HCT116 (cell line): ENCODE measurements at regions not wholly inside any gene's neighbourhood (a gene's known extent, or its start where the extent isn't known, plus 50 kb on each side); places are given as distances from the start of the nearest gene placed in this dataset.

Source experiments
- ATAC-seq: fragments of 200-7000 bp; cut with Tn5 transposase; 2 replicates; pipeline ENCODE4 v1.9.1; 2020; ENCODE audit warnings: mild to moderate bottlenecking, moderate library complexity
- BruUV-seq: library from RNA; stranded (reverse); fragments of 400-500 nt; replicated peaks from 2 replicates; lab custom pipeline; 2021; lab: Mats Ljungman, UMichigan
- CTCF ChIA-PET: fragments of 300-600 bp; sonication (Branson Sonifier 250); formaldehyde crosslinking; loops from one replicate; lab custom pipeline; 2021; ENCODE audit warnings: antibody characterized with exemption; lab: Charles Lee
- POLR2A ChIA-PET: fragments of 300-600, 350-600 bp; sonication (Branson Sonifier 250); formaldehyde crosslinking; loops from one replicate; lab custom pipeline; 2021; ENCODE audit warnings: antibody characterized with exemption; lab: Charles Lee
- RAD21 ChIA-PET, 2 experiments: fragments of 300-600 bp; sonication (Branson Sonifier 250); formaldehyde crosslinking; loops; one replicate each; lab custom pipeline; 2023; ENCODE audit warnings: low total read pairs in 2 of 2; ENCODE audit not compliant: uncharacterized antibody in 2 of 2, unreplicated experiment in 2 of 2, low non-redundant PET in 1 of 2; lab: Charles Lee
- DNase-seq: peaks from one replicate; pipeline ENCODE4 v3.0.0-alpha.2; 2010; ENCODE audit warnings: low read depth, low spot score
- H2AFZ ChIP-seq: fragments of 200-600 bp; shearing (Covaris generic), sonication (generic); 2 replicates; pipeline ENCODE4 v1.6.1; 2017; ENCODE audit warnings: low read depth, mixed run types, mixed read lengths, antibody characterized with exemption, low read length; ENCODE audit not compliant: poor library complexity, severe bottlenecking
- H3K27ac ChIP-seq: 2 replicates; pipeline ENCODE4 v1.5.1; 2012; ENCODE audit warnings: low read depth, low read length
- H3K27me3 ChIP-seq: fragments of 200-600 bp; sonication (generic); 2 replicates; pipeline ENCODE4 v1.6.1; 2016; ENCODE audit warnings: mixed run types, low read length, mixed read lengths; ENCODE audit not compliant: insufficient read depth
- H3K36me3 ChIP-seq, 2 experiments: fragments of 200-500 bp in 1 of 2; fragments of 200-600 bp in 1 of 2; sonication (Bioruptor generic) in 1 of 2; sonication (generic) in 1 of 2; 2 replicates each; pipeline versions ENCODE4 v1.5.1 to v1.6.1; 2014 to 2016; ENCODE audit warnings: low read length in 2 of 2, inconsistent platforms in 1 of 2, mixed read lengths in 1 of 2, mixed run types in 1 of 2; ENCODE audit not compliant: insufficient read depth in 2 of 2, control insufficient read depth in 1 of 2
- H3K4me1 ChIP-seq, 2 experiments: fragments of 200-600 bp in 1 of 2; sonication (generic) in 1 of 2; 2 replicates each; pipeline versions ENCODE4 v1.5.1 to v1.6.1; 2012 to 2017; ENCODE audit warnings: low read length in 2 of 2, inconsistent platforms in 1 of 2, mild to moderate bottlenecking in 1 of 2, mixed read lengths in 1 of 2, mixed run types in 1 of 2, moderate library complexity in 1 of 2; ENCODE audit not compliant: insufficient read depth in 2 of 2, control insufficient read depth in 1 of 2
- H3K4me2 ChIP-seq: fragments of 200-600 bp; sonication (generic); 2 replicates; pipeline ENCODE4 v1.6.1; 2017; ENCODE audit warnings: mixed run types, low read length, mixed read lengths
- H3K4me3 ChIP-seq, 2 experiments: fragments of 200-600 bp in 1 of 2; sonication (generic) in 1 of 2; replicated peaks in 1 of 2; 2 replicates each; pipeline ENCODE4 v1.5.1; 2011 to 2016; ENCODE audit warnings: low read length in 2 of 2, control low read depth in 1 of 2, low read depth in 1 of 2, mild to moderate bottlenecking in 1 of 2, mixed read lengths in 1 of 2, mixed run types in 1 of 2
- H3K79me2 ChIP-seq: fragments of 200-600 bp; sonication (generic); 2 replicates; pipeline ENCODE4 v1.6.1; 2017; ENCODE audit warnings: mild to moderate bottlenecking, mixed run types, low read length, moderate library complexity, mixed read lengths; ENCODE audit not compliant: insufficient read depth
- H3K9ac ChIP-seq: fragments of 200-600 bp; sonication (generic); 2 replicates; pipeline ENCODE4 v1.6.1; 2016; ENCODE audit warnings: low read length, mixed read lengths
- H3K9me2 ChIP-seq: fragments of 200-600 bp; sonication (generic), shearing (Covaris generic); 2 replicates; pipeline ENCODE4 v1.6.1; 2017; ENCODE audit warnings: mixed run types, mild to moderate bottlenecking, moderate library complexity; ENCODE audit not compliant: insufficient read depth
- H3K9me3 ChIP-seq, 2 experiments: fragments of 200-500 bp in 1 of 2; fragments of 200-600 bp in 1 of 2; sonication (Bioruptor generic) in 1 of 2; sonication (generic) in 1 of 2; 2 replicates each; pipeline ENCODE4 v1.6.1; 2014 to 2017; ENCODE audit warnings: low read length in 2 of 2, mixed read lengths in 2 of 2, inconsistent platforms in 1 of 2, low read depth in 1 of 2, mild to moderate bottlenecking in 1 of 2, mixed run types in 1 of 2, moderate library complexity in 1 of 2; ENCODE audit not compliant: control insufficient read depth in 1 of 2, insufficient read depth in 1 of 2
- H4K20me1 ChIP-seq: fragments of 200-600 bp; sonication (generic), shearing (Covaris generic); 2 replicates; pipeline ENCODE4 v1.6.1; 2017; ENCODE audit warnings: mixed run types, mild to moderate bottlenecking, moderate library complexity; ENCODE audit not compliant: insufficient read depth
- ATF3 ChIP-seq: IDR thresholded peaks from 2 replicates; pipeline ENCODE4 v1.6.1; 2012
- CEBPB ChIP-seq: IDR thresholded peaks from 2 replicates; pipeline ENCODE4 v1.6.1; 2012; ENCODE audit warnings: low read depth
- EGR1 ChIP-seq: IDR thresholded peaks from 2 replicates; pipeline ENCODE4 v1.6.1; 2012; ENCODE audit warnings: low read depth
- ELF1 ChIP-seq: IDR thresholded peaks from 2 replicates; pipeline ENCODE4 v1.6.1; 2012; ENCODE audit warnings: low read depth, borderline replicate concordance
- EZH2 ChIP-seq: fragments of 200-600 bp; sonication (generic); IDR thresholded peaks from 2 replicates; pipeline ENCODE4 v1.6.1; 2017; ENCODE audit warnings: antibody characterized with exemption, mixed run types
- EZH2phosphoT487 ChIP-seq: fragments of 200-600 bp; IDR thresholded peaks from 2 replicates; pipeline ENCODE4 v1.6.1; 2018; ENCODE audit warnings: antibody characterized with exemption, borderline replicate concordance
- FOSL1 ChIP-seq: IDR thresholded peaks from 2 replicates; pipeline ENCODE4 v1.6.1; 2012; ENCODE audit warnings: low read depth
- JUND ChIP-seq: IDR thresholded peaks from 2 replicates; pipeline ENCODE4 v1.6.1; 2012
- MAX ChIP-seq: IDR thresholded peaks from 2 replicates; pipeline ENCODE4 v1.6.1; 2012
- POLR2A ChIP-seq: IDR thresholded peaks from 2 replicates; pipeline ENCODE4 v1.7.0; 2011; ENCODE audit warnings: borderline replicate concordance; ENCODE audit not compliant: insufficient read depth, insufficient read length; ENCODE audit errors: extremely low read depth
- POLR2AphosphoS5 ChIP-seq: IDR thresholded peaks from 2 replicates; pipeline ENCODE4 v1.6.1; 2011; ENCODE audit warnings: mild to moderate bottlenecking, low read depth, low read length, moderate library complexity
- RAD21 ChIP-seq: IDR thresholded peaks from 2 replicates; pipeline ENCODE4 v1.6.1; 2012; ENCODE audit warnings: low read depth, mild to moderate bottlenecking
- REST ChIP-seq: IDR thresholded peaks from 2 replicates; pipeline ENCODE4 v1.6.1; 2012; ENCODE audit warnings: low read depth
- SIN3A ChIP-seq: IDR thresholded peaks from 2 replicates; pipeline ENCODE4 v1.6.1; 2012; ENCODE audit warnings: low read depth
- SP1 ChIP-seq: IDR thresholded peaks from 2 replicates; pipeline ENCODE4 v1.6.1; 2012; ENCODE audit warnings: low read depth
- SRF ChIP-seq: IDR thresholded peaks from 2 replicates; pipeline ENCODE4 v1.6.1; 2012; ENCODE audit warnings: low read depth
- TCF7L2 ChIP-seq: IDR thresholded peaks from 2 replicates; pipeline ENCODE4 v1.7.0; 2011; ENCODE audit warnings: borderline replicate concordance, inconsistent platforms; ENCODE audit not compliant: insufficient read depth, insufficient read length; ENCODE audit errors: extremely low read depth
- YY1 ChIP-seq: IDR thresholded peaks from 2 replicates; pipeline ENCODE4 v1.6.1; 2011; ENCODE audit warnings: low read length, low read depth, moderate library complexity, mild to moderate bottlenecking; ENCODE audit not compliant: insufficient replicate concordance; ENCODE audit errors: extremely low read depth
- ZFX ChIP-seq: fragments of 450-650 bp; IDR thresholded peaks from 2 replicates; pipeline ENCODE4 v1.6.1; 2017
- ZNF274 ChIP-seq: fragments of 200-500 bp; sonication (Bioruptor generic); IDR thresholded peaks from 2 replicates; pipeline ENCODE4 v1.6.1; 2014; ENCODE audit warnings: mild to moderate bottlenecking, low read depth, low read length, inconsistent platforms
- intact Hi-C: fragments of 100-400 bp; cut with micrococcal nuclease; formaldehyde crosslinking; loops from 2 replicates; pipeline ENCODE4 v1.10.0; 2022

- TF ChIP-seq SP1 (no peak), EGR1 (no peak), ZNF274 (no peak), EZH2phosphoT487 (no peak), YY1 (no peak), SIN3A (no peak), POLR2AphosphoS5 (no peak), CEBPB (no peak), FOSL1 (no peak), SRF (no peak), MAX (no peak), RAD21 (no peak), ATF3 (no peak), TCF7L2 (no peak), POLR2A (no peak), JUND (no peak), ELF1 (no peak), EZH2 (no peak), REST (no peak), ZFX (no peak)
- Histone ChIP-seq H3K9me2 (no peaks in the 10 kb centered on the region), H3K27me3 (no peaks in the 10 kb centered on the region), H4K20me1 (no peaks in the 10 kb centered on the region), H3K9ac (no peak overlapping the region), H3K27ac (no peak overlapping the region), H3K79me2 (no peaks in the 10 kb centered on the region), H3K36me3 (no peaks in the 10 kb centered on the region), H2AFZ (no peak overlapping the region), H3K4me3 (no peak overlapping the region), H3K4me1 (no peaks in the 10 kb centered on the region), H3K9me3 (no peaks in the 10 kb centered on the region), H3K4me2 (no peak overlapping the region)
- ATAC-seq (no peak), DNase-seq (no peak)
- ChIA-PET POLR2A (no interaction called here), CTCF (no interaction called here), RAD21 (no interaction called here)
- no TSS peak for BruUV-seq
- intact Hi-C loops: no loop called here
Measured at GRCh38 chr13:95360052-95360451, 58.8 kb upstream of the ABCC4 start.
